Activated B cell treated with CpG ODN at 0.5 μM for 24 hours (primary cell): ENCODE measurements at regions not wholly inside any gene's neighbourhood (a gene's known extent, or its start where the extent isn't known, plus 50 kb on each side); places are given as distances from the start of the nearest gene placed in this dataset.

Experiments
- ATAC-seq: fragments of 200-7000 bp; cut with Tn5 transposase; one replicate; pipeline ENCODE4 v1.10.0; 2021; ENCODE audit warnings: low read depth, mild to moderate bottlenecking, moderate library complexity
- CTCF ChIA-PET: fragments of 350-600 bp; sonication (Branson Sonifier 250); formaldehyde crosslinking; loops from one replicate; lab custom pipeline; 2021; ENCODE audit warnings: antibody characterized with exemption; lab: Charles Lee
- POLR2A ChIA-PET: fragments of 350-600 bp; sonication (Branson Sonifier 250); formaldehyde crosslinking; loops from one replicate; lab custom pipeline; 2021; ENCODE audit warnings: antibody characterized with exemption; lab: Charles Lee
- DNase-seq: peaks from one replicate; pipeline ENCODE4 v3.0.0; 2022
- H3K27ac Mint-ChIP-seq: one replicate; pipeline ENCODE4 v1.8.0; 2020; ENCODE audit warnings: mixed read lengths
- H3K27me3 Mint-ChIP-seq: one replicate; pipeline ENCODE4 v1.8.0; 2021; ENCODE audit warnings: mixed read lengths
- H3K36me3 Mint-ChIP-seq: one replicate; pipeline ENCODE4 v1.8.0; 2021; ENCODE audit warnings: low read depth, mixed read lengths
- H3K4me1 Mint-ChIP-seq: one replicate; pipeline ENCODE4 v1.8.0; 2021; ENCODE audit warnings: mixed read lengths
- H3K4me3 Mint-ChIP-seq: one replicate; pipeline ENCODE4 v1.8.0; 2020; ENCODE audit warnings: mild to moderate bottlenecking, mixed read lengths
- H3K9me3 Mint-ChIP-seq: one replicate; pipeline ENCODE4 v1.8.0; 2020; ENCODE audit warnings: mixed read lengths
- CTCF ChIP-seq: fragments of 200-600 bp; IDR thresholded peaks from one replicate; pipeline ENCODE4 v1.8.0; 2022; ENCODE audit warnings: antibody characterized with exemption, mild to moderate bottlenecking
- intact Hi-C: fragments of 100-400 bp; cut with micrococcal nuclease; formaldehyde crosslinking; loops from one replicate; pipeline ENCODE4 v1.15.1; 2024

- no peak for DNase-seq
- no peak overlapping the region for H3K27ac Mint-ChIP-seq
- no peaks in the 10 kb centered on the region for H3K4me1 Mint-ChIP-seq
- H3K9me3 Mint-ChIP-seq, result no peaks in the 10 kb centered on the region
- no peak overlapping the region for H3K4me3 Mint-ChIP-seq
- ChIA-PET POLR2A (no interaction called here), CTCF (no interaction called here)
- intact Hi-C loops, result no loop called here
- ATAC-seq, result no peak
- no peak for TF ChIP-seq CTCF
- no peaks in the 10 kb centered on the region for H3K36me3 Mint-ChIP-seq
- H3K27me3 Mint-ChIP-seq, result no peaks in the 10 kb centered on the region
Observed at GRCh38 chr2:122108186-122108585, 352.7 kb downstream of the TSN start.

- DNase-seq (no peak), ATAC-seq (no peak)
- ChIA-PET POLR2A (no interaction called here), CTCF (no interaction called here)
- TF ChIP-seq CTCF, result no peak
- no peaks in the 10 kb centered on the region for H3K4me1 Mint-ChIP-seq
- no peaks in the 10 kb centered on the region for H3K36me3 Mint-ChIP-seq
- no peaks in the 10 kb centered on the region for H3K9me3 Mint-ChIP-seq
- intact Hi-C loops, result no loop called here
- no peak overlapping the region for H3K4me3 Mint-ChIP-seq
- H3K27ac Mint-ChIP-seq, result no peak overlapping the region
- H3K27me3 Mint-ChIP-seq, result no peaks in the 10 kb centered on the region
Observed at GRCh38 chr2:122112216-122113005, 357.0 kb downstream of the TSN start.

- Mint-ChIP-seq H3K4me1 (no peaks in the 10 kb centered on the region), H3K27ac (no peak overlapping the region), H3K9me3 (no peaks in the 10 kb centered on the region), H3K4me3 (no peak overlapping the region), H3K36me3 (no peaks in the 10 kb centered on the region), H3K27me3 (no peaks in the 10 kb centered on the region)
- ATAC-seq (no peak), DNase-seq (no peak)
- ChIA-PET POLR2A (no interaction called here), CTCF (no interaction called here)
- intact Hi-C loops, result no loop called here
- no peak for TF ChIP-seq CTCF
Observed at GRCh38 chr2:122114421-122114820, 359.0 kb downstream of the TSN start.

GRCh38 chr2:122117371-122117770 is 361.9 kb downstream of the TSN start:
- Mint-ChIP-seq H3K27me3 (no peaks in the 10 kb centered on the region), H3K4me1 (no peaks in the 10 kb centered on the region), H3K27ac (no peak overlapping the region), H3K36me3 (no peaks in the 10 kb centered on the region), H3K9me3 (peaks cover 12% of the 10 kb centered on the region), H3K4me3 (no peak overlapping the region)
- CTCF ChIA-PET, result no interaction called here
- POLR2A ChIA-PET, result no interaction called here
- intact Hi-C loops, result no loop called here
- DNase-seq (no peak), ATAC-seq (no peak)
- TF ChIP-seq CTCF, result no peak

- no peaks in the 10 kb centered on the region for H3K36me3 Mint-ChIP-seq
- DNase-seq (no peak), ATAC-seq (no peak)
- no peak overlapping the region for H3K27ac Mint-ChIP-seq
- TF ChIP-seq CTCF, result no peak
- no peak overlapping the region for H3K4me3 Mint-ChIP-seq
- CTCF ChIA-PET, result no interaction called here
- H3K9me3 Mint-ChIP-seq, result peaks cover 41% of the 10 kb centered on the region
- H3K4me1 Mint-ChIP-seq, result no peaks in the 10 kb centered on the region
- H3K27me3 Mint-ChIP-seq, result no peaks in the 10 kb centered on the region
- POLR2A ChIA-PET, result no interaction called here
- intact Hi-C loops, result no loop called here
Observed at GRCh38 chr2:122129399-122129798, 373.9 kb downstream of the TSN start.
